DOHH2 (cell line): ENCODE measurements at regions not wholly inside any gene's neighbourhood (a gene's known extent, or its start where the extent isn't known, plus 50 kb on each side); places are given as distances from the start of the nearest gene placed in this dataset.

Experiments
- CTCF ChIP-seq: fragments of 200-600 bp; sonication (generic); IDR thresholded peaks from one replicate; pipeline ENCODE4 v1.5.1; 2014; ENCODE audit warnings: antibody characterized with exemption, mild to moderate bottlenecking, low read depth, low read length; ENCODE audit not compliant: poor library complexity, severe bottlenecking
- EZH2phosphoT487 ChIP-seq: fragments of 200-600 bp; sonication (generic); IDR thresholded peaks from 2 replicates; pipeline ENCODE4 v1.6.1; 2017; ENCODE audit warnings: borderline replicate concordance, mild to moderate bottlenecking, antibody characterized with exemption, low read length, moderate library complexity, mixed read lengths

GRCh38 chr11:45525393-45525792, 140.0 kb downstream of the CHST1 start:
- no peak for TF ChIP-seq CTCF
- TF ChIP-seq EZH2phosphoT487: no peak
